Liver (tissue), 8 donors: ENCODE measurements at regions not wholly inside any gene's neighbourhood (a gene's known extent, or its start where the extent isn't known, plus 50 kb on each side); places are given as distances from the start of the nearest gene placed in this dataset.

Experiments
- DNase-seq: peaks from one replicate; pipeline ENCODE4 v3.0.0-alpha.2; 2017; ENCODE audit warnings: low spot score
- H3K27ac ChIP-seq, 2 donors: one replicate each; pipeline ENCODE4 v1.7.0; 2013; ENCODE audit warnings: inconsistent platforms in 2 of 2, low read length in 2 of 2, control low read depth in 1 of 2, low read depth in 1 of 2, mild to moderate bottlenecking in 1 of 2
- H3K27me3 ChIP-seq, 4 donors: one replicate each; pipeline versions ENCODE4 v1.6.1 to v1.7.0; 2013; ENCODE audit warnings: low read length in 3 of 4, inconsistent platforms in 1 of 4, mild to moderate bottlenecking in 1 of 4, moderate library complexity in 1 of 4; ENCODE audit not compliant: control insufficient read depth in 4 of 4, insufficient read depth in 4 of 4
- H3K36me3 ChIP-seq, 4 donors: one replicate each; pipeline versions ENCODE4 v1.6.1 to v1.7.0; 2013; ENCODE audit warnings: low read length in 3 of 4, mild to moderate bottlenecking in 3 of 4, low read depth in 1 of 4, moderate library complexity in 1 of 4; ENCODE audit not compliant: control insufficient read depth in 4 of 4, insufficient read depth in 3 of 4
- H3K4me1 ChIP-seq, 4 donors: one replicate each; pipeline versions ENCODE4 v1.6.1 to v1.7.0; 2013; ENCODE audit warnings: low read length in 3 of 4, mild to moderate bottlenecking in 3 of 4, moderate library complexity in 1 of 4; ENCODE audit not compliant: control insufficient read depth in 4 of 4, insufficient read depth in 4 of 4
- H3K4me3 ChIP-seq, 3 donors: one replicate each; pipeline versions ENCODE4 v1.6.1 to v1.7.0; 2013; ENCODE audit warnings: low read length in 3 of 3, control low read depth in 1 of 3, low read depth in 1 of 3, mild to moderate bottlenecking in 1 of 3
- H3K9ac ChIP-seq, 2 donors: one replicate each; pipeline ENCODE4 v1.7.0; 2013; ENCODE audit warnings: low read length in 2 of 2, mild to moderate bottlenecking in 2 of 2, moderate library complexity in 2 of 2, control low read depth in 1 of 2, low read depth in 1 of 2
- H3K9me3 ChIP-seq, 4 donors: one replicate each; pipeline versions ENCODE4 v1.6.1 to v1.7.0; 2013; ENCODE audit warnings: low read length in 3 of 4; ENCODE audit not compliant: control insufficient read depth in 4 of 4
- ATF3 ChIP-seq: IDR thresholded peaks from 2 replicates; pipeline ENCODE4 v1.6.1; 2016; ENCODE audit warnings: antibody characterized with exemption
- CTCF ChIP-seq: fragments of 150-350 bp; IDR thresholded peaks from 2 replicates; pipeline ENCODE4 v1.5.1; 2017; ENCODE audit warnings: improper control_type of control experiment, low read depth, low read length; ENCODE audit not compliant: missing input control
- EGR1 ChIP-seq, 2 donors: IDR thresholded peaks; 2 replicates each; pipeline ENCODE4 v1.6.1; 2016 to 2018; ENCODE audit warnings: antibody characterized with exemption in 2 of 2, low read depth in 2 of 2
- FOXA1 ChIP-seq: IDR thresholded peaks from 2 replicates; pipeline ENCODE4 v1.6.1; 2016; ENCODE audit warnings: antibody characterized with exemption
- FOXA2 ChIP-seq: IDR thresholded peaks from 2 replicates; pipeline ENCODE4 v1.6.1; 2016; ENCODE audit warnings: antibody characterized with exemption
- GABPA ChIP-seq, 2 donors: IDR thresholded peaks in 1 of 2; conservative IDR thresholded peaks in 1 of 2; 2 replicates each; pipeline ENCODE4 v1.6.1; 2016; ENCODE audit warnings: antibody characterized with exemption in 2 of 2, mild to moderate bottlenecking in 1 of 2, moderate library complexity in 1 of 2
- HNF4A ChIP-seq, 2 donors: conservative IDR thresholded peaks; 2 replicates each; pipeline ENCODE4 v1.6.1; 2016; ENCODE audit warnings: antibody characterized with exemption in 2 of 2, mild to moderate bottlenecking in 2 of 2
- HNF4G ChIP-seq: IDR thresholded peaks from 2 replicates; pipeline ENCODE4 v1.6.1; 2016; ENCODE audit warnings: antibody characterized with exemption
- JUND ChIP-seq, 2 donors: IDR thresholded peaks; 2 replicates each; pipeline ENCODE4 v1.6.1; 2016; ENCODE audit warnings: antibody characterized with exemption in 2 of 2
- NR2F2 ChIP-seq: IDR thresholded peaks from 2 replicates; pipeline ENCODE4 v1.6.1; 2016; ENCODE audit warnings: antibody characterized with exemption
- REST ChIP-seq: IDR thresholded peaks from 2 replicates; pipeline ENCODE4 v1.6.1; 2016; ENCODE audit warnings: antibody characterized with exemption, mild to moderate bottlenecking
- RXRA ChIP-seq, 2 donors: IDR thresholded peaks; 2 replicates each; pipeline ENCODE4 v1.6.1; 2017 to 2018; ENCODE audit warnings: antibody characterized with exemption in 2 of 2, mild to moderate bottlenecking in 1 of 2
- SP1 ChIP-seq: IDR thresholded peaks from 2 replicates; pipeline ENCODE4 v1.6.1; 2018; ENCODE audit warnings: antibody characterized with exemption, mild to moderate bottlenecking
- TAF1 ChIP-seq: conservative IDR thresholded peaks from 2 replicates; pipeline ENCODE4 v1.6.1; 2016; ENCODE audit warnings: antibody characterized with exemption, mild to moderate bottlenecking
- YY1 ChIP-seq: IDR thresholded peaks from 2 replicates; pipeline ENCODE4 v1.6.1; 2016; ENCODE audit warnings: antibody characterized with exemption, mild to moderate bottlenecking
- ZBTB33 ChIP-seq: IDR thresholded peaks from 2 replicates; pipeline ENCODE4 v1.6.1; 2016; ENCODE audit warnings: antibody characterized with exemption
- WGBS: extraction: QIAGEN DNeasy Blood & Tissue Kit; methylation state at CpG from one replicate; pipeline ENCODE4 v1.1.7; 2013; 5-methylcytosine and 5-hydroxymethylcytosine counted together
- TF ChIP-seq, protein P1 (sequence below): IDR thresholded peaks from 2 replicates; pipeline ENCODE4 v1.6.1; 2016; ENCODE audit warnings: antibody characterized with exemption
- donor health status: healthy.
- donor health status: healthy.
- donor health status: healthy.
- donor health status: healthy.
- donor health status: healthy.

DNA sequence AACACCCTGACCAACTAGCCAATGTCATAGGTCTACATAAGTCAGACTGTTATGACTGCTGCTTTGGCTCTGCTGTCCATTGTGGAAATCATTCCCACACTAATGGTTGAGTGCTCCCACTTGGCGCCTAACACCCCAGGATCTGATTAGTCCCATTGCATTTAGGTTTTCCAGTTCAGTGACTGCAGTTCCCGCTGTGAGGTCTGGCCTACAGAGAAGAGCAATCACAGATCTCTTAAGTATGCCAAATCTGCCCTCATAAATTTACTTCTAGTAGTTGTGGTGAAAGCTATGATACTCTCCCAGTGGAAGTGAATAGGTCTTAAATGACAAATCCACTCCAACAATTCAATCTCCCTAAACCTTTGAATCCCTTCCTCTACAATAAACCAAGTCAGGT, 77.3 kb upstream of the IL2 start (continued):
- no peak for TF ChIP-seq REST

DNA sequence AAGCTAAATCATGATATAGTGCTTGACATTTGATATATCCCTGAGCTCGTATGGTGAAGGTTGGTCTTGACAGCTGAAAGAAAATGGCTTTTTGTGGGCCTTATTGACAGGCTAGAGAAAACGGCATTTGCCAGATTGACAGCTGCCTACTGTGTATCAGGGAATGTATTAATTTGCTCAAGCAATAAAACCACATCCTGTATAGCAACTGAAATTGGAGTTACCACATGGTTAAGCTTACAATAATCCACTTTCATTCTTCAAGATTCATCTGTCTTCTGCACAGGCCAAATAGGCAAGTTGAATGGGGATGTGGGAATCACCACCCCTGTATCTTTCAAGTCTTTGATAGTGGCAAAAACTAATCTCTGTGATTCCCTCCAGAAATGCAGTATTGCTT, 76.2 kb upstream of the IL2 start:
- H3K27ac ChIP-seq: no peak overlapping the region
- no peaks in the 10 kb centered on the region for H3K36me3 ChIP-seq
- WGBS: 70% methylated on average over 2 of the region's 2 CpGs
- H3K4me3 ChIP-seq: no peak overlapping the region
- H3K9me3 ChIP-seq: no peaks in the 10 kb centered on the region
- H3K27me3 ChIP-seq: no peaks in the 10 kb centered on the region
- DNase-seq: no peak
- H3K4me1 ChIP-seq: no peaks in the 10 kb centered on the region
- no peak overlapping the region for H3K9ac ChIP-seq
- TF ChIP-seq HNF4A (conservative IDR thresholded peaks at IDR 0.05) (no peak), GABPA (IDR thresholded peaks at IDR 0.05 in 1 of 2, conservative IDR thresholded peaks at IDR 0.05 in 1 of 2) (no peak), TAF1 (no peak), YY1 (no peak), CTCF (no peak), HNF4G (no peak), FOXA2 (no peak), RXRA (IDR thresholded peaks at IDR 0.05) (no peak), NR2F2 (no peak), FOXA1 (no peak), JUND (IDR thresholded peaks at IDR 0.05) (no peak), REST (no peak), ATF3 (no peak), SP1 (no peak), ZBTB33 (no peak), EGR1 (IDR thresholded peaks at IDR 0.05; ENCODE audit: low read depth in 2 of 2) (no peak)
- TF ChIP-seq, protein P1, sequence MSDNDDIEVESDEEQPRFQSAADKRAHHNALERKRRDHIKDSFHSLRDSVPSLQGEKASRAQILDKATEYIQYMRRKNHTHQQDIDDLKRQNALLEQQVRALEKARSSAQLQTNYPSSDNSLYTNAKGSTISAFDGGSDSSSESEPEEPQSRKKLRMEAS: no peak
